NCI-H187 (cell line): ENCODE measurements at regions not wholly inside any gene's neighbourhood (a gene's known extent, or its start where the extent isn't known, plus 50 kb on each side); places are given as distances from the start of the nearest gene placed in this dataset.

Experiments used
- DNase-seq, 2 experiments: peaks; one replicate each; lab custom pipeline; 2025; lab: John Stamatoyannopoulos, UW

DNA sequence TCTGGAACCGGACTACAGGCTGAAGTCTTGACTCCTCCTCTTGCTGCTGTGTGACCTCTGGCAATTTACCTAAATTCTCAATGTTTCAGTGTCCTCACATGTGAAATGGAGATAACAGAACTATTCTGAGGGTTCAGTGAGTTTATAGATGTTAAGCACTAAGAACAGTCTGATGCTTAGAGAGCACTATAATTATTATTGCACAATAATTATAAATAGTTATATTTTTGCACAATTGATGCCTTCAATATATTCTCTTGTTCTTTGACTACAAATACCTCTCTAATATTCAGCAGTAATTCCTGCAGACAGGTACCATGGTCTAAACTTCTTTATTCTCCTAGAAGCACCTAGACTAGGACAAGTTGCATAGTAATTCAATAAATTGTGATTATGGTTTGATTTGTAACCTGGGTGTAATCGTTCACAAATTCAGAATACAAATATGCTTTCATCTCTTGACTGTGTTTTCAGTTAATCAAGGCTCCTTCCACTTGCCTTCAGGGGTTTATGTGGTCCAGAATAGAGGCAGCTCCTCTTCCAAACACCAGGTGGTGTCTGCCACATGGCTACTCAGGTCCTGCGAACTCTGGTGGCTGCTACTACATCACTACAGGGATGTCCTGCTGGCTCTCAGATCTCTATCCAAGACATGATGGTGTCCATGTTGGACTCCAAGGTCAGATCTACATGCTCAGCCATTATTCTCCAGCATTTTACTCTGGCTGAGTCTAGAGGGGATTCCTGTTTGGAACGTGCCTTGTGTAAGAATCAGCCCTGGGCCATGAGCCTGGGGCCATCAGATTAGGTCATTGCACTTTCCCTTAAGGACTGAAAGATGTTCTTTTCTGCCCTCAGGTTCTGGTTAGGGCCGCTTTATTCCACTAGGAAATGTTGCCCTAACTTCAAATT is 103.4 kb downstream of the QRFPR start:
- DNase-seq: no peak

DNA sequence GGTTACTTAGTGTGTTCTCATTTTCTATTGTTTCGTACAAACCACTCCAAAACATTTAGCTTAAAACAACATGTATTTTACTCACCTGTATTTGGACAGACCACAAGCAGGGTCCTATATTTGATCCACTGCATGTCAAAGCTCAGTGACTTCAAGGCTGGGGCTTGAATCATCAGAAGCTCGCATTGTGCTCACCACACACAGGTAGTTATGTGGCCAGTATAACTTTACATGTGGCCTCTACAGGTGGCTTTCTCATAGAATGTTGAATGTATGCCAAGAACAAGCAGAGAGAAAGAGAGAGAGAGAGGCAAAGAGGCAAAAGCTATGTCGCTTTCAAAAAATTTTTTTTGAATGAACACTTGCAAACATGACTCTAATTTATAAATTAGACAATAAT is 107.6 kb downstream of the QRFPR start:
- DNase-seq: no peak

DNA sequence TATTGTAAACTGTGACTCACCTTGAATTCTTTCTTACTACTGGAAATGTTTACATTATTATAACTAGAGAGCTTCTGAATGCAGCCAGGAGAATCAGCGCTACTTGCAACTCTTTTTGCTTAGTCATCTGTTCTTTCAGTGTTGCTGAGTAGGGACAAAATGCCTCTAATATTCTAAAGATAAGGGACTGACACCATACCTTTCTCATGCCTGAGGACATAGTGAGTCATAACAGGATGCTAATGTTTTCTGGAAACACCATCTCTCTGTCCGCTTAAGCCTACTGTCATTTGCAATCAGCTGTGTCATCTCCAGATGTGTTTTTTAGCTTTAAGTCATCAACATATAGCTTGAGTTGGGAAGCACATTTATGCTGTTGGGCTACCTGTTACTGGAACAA is 108.3 kb downstream of the QRFPR start:
- DNase-seq: no peak

DNA sequence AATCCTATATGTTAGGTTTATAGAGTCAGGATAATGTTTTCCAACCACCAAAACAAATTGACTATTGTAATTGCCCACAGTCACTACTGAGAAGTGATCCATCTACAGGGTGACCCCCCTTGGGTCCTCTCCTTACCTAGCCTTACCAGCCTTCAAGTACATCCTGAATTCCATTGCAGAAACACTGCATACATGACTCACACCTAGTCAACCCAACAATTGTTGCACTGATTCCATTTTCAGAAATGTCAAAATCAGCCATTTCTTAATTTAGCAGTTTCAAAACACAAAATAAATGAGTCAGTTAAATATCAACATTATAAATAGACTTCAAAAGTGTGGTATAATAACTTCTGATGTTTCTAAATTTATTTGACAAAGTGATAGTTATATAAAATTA is 106.3 kb upstream of the TNIP3 start:
- DNase-seq: no peak

DNA sequence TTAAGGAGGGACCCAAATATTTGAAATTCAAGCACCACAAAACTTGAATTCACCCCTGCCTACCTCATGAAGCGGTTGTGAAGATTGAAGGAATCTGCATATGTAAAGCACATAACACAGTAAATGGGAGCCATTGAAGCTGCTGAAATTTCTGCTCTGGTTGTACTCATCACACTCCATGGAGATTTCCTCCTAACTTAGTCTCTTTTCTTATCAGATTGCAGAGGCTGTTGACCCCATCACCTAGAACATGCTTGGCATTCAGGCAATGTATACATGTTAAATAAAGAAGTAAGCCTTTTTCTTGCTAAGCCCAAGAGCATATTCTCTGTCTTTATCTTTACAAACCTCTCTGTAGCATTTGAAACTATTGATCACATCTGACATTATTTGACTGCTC is 104.9 kb upstream of the TNIP3 start:
- DNase-seq: no peak

DNA sequence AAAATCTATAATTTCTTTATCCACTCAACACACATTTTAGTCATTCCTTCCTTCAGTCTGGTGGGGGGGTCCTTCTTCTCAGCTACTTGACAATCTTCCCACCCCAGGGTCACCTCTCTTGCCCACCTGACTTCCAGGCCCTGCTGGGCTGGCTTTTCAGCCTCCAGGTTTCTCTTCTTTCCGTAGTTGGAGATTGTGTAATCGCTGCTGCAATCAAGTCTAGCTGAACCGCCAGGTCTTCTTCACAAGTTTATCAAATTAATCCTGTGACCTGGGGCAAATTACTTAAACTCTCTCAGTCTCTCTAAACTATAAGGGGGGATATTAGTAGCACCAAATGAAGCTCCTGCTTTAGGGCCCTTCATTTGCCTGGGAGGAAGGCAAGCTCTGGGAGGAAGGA is 102.9 kb upstream of the TNIP3 start:
- DNase-seq: no peak

DNA sequence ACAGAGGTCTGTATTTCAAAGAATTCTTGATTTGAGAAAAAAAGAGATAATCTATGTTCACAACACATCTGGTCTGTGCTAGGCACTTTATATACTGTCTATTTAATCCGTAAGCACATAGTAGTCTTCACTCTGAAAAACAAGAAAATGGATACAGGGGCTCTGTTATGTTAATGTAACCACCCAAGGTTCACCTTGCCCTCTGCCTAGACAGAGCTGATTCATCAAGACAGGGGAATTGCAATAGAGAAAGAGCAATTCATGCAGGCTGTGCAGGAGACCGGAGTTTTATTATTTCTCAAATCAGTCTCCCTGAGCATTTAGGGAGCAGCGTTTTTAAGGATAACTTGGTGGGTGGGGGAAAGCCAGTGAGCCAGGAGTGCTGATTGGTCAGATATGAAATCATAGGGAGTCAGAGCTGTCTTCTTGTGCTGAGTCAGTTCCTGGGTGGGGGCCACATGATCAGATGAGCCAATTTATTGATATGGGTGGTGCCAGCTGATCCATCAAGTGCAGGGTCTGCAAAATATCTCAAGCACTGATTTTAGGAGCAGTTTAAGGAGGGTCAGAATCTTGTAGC is 92.9 kb upstream of the TNIP3 start:
- DNase-seq: no peak

DNA sequence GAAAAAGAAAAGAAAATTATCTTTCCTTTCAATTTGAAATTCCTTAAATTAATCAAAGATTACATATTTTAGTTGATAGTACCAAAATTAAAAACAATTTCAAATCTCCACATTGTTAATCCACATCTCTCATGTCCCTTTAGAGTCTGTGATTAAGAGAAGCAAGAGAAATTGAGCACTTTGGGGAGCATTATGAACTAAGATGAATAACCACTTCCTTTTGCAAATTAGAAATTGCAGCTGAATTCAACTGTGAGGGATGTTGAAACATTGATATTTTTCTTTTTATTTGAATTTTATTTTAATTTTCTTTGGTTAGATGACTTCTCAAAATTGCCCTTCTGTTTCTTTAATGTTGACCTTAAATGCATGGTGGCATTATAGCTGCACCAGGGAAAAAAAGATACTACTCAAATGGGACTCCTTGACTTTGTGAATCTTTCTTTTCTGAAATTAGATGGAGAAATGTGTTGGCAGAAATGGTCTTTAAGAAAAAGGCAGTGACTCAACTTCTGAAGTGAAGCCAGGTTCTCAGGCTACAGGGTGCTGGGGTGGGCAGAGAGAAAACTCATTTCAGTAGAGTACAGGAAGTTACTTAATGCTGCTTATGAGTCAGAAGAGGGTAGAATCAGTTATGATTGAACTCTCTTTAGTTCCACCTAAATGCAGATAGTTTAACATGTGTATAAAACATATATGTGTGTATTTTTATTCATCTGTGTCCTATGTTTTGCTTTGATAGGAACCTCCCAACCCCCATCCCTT is 92.0 kb upstream of the TNIP3 start:
- no peak for DNase-seq

DNA sequence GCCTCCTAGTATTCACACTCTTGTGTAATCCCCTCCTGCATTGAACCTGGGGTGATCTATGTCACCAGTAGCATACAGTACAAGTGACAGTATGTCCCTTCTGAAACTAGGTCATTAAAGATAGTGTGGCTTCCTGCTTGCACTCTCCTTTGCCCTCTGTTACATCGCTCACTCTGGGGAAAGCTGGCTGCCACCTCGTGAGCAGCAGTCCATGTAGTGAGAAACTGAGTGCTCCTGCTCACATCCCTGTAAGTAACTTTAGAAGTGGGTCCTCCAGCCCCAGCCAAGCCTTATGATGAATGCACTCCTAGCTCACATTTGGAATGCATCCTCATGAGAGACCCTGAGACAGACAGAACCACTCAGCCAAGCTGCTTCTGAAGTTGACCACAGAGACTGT is 89.8 kb upstream of the TNIP3 start:
- no peak for DNase-seq

DNA sequence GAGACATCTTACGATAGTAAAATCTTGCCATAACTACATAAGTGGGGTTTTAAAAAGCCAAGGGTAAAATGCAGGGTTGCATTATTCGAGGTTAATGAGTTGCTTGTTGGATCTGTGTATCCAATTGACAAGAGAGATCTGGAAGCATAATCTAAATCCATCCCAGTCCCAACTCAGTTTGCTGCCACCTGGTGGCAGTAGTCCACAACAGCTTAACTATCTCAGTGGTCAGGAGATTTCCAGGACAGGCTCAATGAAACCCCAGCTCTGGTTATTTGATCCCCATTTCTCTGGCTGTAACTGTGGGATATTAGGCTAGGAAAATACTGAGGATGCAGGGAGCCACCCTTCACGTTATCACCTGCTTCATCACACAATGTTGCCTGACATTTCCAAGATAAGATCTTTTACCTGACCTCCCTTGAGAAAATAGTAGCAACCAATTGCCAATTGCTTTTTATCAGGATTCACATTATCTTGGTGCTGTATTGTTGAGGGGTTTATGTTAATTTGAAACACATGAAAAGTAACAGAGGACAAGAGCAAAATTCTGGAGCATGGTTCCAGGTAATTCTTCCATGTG is 88.2 kb upstream of the TNIP3 start:
- peak; percentile 2 to 9 for DNase-seq

DNA sequence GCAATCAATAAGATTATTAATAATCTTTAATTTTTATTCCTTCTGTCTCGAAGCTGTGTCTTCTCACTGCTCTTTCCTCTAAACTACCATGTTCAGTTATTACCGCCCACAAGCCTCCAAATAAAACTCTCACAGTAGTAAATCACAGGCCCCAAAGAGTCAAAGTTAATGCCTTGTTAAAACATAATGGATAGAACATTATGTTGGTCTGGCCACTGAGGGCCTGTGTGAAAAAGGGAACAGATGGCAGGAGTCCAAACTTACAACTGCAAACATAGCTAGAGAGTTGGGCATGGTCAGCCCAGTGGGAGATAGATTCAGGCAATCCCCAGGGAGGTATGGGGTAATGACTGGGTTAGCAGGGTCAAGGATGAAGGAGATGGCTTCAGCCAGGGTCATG is 84.6 kb upstream of the TNIP3 start:
- DNase-seq: no peak

DNA sequence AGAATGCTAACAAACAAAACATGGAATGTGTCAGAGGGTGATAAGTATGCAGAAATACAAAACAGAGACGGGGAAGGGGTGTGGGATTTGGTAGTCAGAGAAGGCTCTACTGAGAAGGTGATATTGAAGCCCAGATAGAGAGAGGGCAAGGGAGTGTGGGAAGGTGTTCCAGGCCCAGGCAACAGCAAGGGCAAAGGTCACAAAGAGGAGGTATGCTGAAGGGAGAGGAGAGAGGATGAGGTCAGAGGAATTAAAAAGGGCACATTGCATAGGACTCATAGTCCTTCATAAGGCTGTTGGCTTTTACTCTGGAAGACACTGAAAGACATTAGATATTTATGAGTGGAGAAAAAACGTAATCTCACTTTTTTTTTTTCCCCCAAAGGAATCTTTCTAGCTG is 82.6 kb upstream of the TNIP3 start:
- no peak for DNase-seq

DNA sequence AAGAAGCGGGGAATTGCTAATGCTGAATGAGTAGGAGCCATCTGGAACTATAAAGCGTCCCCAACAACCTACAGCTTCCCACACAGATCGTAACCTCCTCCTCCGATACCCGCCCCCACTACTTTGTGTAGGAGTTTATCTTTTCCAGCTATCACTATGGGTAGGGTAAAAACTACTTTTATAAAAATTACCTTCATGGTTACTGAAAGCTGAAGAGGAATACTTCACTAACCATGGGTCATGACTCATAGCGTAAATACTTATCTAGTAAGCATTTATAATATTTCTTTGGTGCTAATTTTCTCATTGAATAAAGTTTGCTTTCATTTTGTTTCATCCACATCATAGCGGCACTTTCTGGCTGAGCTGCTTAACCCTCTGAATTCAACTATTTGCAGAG is 79.4 kb upstream of the TNIP3 start:
- DNase-seq: no peak

DNA sequence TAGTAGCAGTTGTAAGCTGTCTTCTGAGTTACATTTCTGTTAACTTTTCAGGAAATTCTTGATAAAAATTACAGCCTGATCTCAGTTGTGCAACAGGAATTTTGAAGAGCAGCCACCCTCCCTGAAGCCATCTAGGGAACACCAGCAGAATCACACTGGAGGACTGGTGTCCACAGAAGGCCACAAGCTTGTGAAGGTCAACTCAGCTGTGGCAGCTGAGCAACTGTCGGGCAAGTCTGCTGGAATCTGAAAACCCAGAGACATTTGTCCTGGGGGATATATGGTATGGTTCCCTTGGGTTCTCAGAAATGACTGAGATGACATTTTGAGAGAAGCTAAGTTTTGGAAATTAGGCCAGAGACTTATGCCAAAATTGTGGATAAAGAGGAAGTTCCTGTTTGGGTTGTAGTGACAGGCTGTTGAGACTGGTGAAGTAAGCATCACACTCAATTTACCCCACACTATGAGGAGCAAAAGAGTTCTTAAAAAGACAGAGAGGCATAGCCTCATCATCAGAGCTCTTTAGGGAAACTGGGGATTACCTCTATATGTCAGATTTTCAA is 78.1 kb upstream of the TNIP3 start:
- DNase-seq: no peak

DNA sequence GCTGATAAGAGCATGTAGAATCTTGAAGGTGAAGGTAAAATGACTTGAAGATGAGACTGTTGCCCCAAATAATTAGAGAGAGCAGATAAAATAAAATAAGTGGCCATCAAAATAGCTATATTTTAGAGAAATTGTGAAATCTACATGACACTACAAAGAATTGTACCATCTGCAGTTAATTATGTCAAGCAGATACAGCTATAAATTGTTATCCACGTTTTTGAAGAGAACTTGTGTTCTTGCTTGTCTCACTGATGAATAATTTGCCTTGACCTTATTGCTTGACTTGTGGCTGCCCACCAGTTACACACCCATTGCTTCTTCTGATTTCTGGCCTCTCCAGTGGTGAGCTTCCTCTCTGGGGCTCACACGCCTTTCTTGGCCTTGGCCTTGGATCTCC is 75.8 kb upstream of the TNIP3 start:
- no peak for DNase-seq

DNA sequence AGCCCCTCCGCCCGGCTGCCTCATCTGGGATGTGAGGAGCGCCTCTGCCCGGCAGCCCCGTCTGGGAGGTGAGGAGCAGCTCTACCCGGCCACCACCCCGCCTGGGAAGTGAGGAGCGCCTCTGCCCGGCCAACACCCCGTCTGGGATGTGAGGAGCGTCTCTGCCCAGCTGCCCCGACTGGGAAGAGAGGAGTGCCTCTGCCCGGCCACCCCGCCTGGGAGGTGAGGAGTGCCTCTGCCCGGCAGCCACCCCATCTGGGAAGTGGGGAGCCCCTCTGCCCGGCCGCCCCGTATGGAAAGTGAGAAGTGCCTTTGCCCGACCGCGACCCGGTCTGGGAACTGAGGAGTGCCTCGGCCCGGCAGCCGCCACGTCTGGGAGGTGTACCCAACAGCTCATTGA is 74.3 kb upstream of the TNIP3 start:
- DNase-seq: no peak

DNA sequence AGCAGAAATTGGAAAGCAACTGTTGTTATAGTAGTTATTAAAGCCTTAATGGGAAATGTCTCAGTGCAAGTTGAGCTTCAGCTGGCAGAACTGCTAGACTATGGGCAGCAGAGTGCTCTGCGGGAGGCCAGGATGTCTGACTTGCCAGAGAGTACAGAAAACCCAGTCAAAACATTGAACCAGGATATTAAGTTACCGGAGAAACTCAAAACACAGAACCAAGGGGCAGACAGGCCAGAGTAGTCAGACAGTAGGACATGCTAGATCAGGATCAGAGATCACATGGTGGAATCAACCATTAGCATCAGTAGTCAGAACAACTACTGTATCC is 72.9 kb upstream of the TNIP3 start:
- no peak for DNase-seq

DNA sequence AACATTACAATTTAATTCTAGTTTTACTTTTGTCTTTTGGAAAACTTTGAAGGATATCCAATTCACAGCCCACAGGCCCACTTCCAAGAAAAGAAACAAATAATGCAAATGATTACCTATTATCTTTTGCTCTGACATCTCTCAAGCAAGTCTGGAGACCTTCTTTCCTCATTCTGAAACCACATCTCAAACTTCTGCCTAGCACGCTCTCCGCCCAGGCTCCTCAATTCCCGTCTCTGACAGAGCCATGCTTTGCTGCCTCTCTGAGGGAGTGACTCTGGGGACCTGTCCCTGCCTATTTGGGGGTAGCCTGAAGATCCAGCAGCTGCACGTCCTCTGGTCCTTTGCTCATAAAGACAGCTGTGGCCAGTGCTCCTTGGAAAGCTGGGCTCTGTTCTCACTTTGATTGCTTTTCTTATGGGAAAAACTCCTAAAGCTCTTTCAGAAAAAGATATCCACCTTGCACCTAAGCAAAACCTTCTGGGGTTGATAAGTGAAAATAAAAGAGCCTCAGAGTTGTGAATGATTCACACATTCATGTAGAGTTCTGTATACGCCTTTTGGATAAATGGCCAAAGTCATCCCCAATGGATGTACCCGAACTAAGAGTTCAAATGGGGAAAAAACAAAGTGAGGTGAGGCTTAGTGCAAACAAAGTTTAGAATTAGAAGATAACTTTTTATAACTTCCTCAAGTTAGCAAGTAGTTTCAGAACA is 72.4 kb upstream of the TNIP3 start:
- DNase-seq: no peak

DNA sequence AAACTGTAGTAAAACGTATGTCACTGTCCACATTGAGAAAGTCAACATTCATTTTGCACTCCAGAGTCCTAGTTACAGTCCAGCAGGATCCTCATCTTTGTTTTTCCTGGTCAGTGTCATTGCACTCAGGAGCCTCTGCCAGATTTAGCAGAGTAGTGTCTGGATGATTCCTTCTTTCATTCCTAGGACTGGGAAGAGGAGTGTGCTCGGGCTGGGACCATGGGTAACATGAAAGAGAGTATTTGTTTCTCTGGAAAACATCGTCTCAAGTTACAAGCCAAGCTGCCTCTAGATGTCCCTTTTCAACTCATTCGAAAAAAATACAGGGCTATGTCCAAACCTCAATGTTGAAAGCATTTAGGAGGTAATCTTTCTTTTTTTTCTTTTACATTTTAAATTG is 69.9 kb upstream of the TNIP3 start:
- DNase-seq: no peak

DNA sequence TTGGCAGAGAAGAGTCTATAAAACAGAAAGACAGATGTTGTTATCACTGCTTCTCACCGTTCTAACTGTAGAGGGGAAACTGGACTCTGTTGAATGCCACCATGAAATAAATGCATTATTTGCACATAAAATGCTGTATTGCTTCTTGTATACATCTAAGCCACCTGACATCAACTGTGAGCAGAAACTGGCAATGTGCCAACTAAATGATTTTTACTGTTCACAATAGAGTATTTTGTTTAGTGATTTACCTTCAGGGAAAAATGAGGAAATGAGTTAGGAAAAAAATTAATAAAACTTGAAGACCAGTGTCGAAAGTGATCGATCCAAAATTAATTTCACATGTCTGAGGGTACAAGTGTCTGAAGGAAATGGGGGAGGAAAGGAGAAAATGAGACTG is 65.9 kb upstream of the TNIP3 start:
- no peak for DNase-seq

DNA sequence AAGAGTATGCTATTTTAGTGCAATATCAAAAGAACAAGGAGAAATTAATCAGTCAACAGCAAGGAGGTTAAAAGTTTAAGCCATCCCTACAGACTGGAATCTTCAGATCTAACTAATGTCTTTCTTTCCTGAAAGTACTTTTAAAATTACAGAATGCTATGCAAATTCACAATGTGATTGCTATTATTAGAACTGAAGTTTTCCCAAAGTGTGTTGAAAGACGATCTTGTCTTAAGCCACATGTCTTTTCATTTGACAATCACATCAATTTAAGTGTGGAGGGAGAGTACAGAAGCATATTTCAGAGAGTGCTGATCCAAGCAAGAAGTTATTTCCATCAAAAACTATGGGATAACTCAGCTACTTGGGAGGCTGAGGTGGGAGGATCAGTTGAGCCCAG is 64.7 kb upstream of the TNIP3 start:
- DNase-seq: no peak

DNA sequence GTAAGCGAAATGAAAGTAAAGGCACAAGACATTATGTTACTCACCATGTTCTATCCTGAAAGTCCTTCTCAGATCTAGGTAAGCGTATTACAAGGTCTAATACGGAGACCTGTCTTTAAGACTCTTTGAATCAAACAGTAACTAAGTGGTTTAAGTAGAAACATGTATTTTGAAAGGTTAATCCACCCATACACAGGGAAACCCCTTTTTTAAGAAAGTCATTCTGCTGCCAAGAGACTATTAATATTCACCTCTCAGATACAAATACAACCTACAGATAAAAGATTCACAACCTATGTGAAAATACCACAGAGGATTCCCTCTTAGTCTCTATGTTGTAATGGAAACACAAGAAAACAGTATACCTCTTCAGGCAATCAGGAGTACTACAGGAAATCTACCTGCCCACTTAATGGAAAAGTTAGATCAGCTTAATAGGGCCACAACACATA is 63.2 kb upstream of the TNIP3 start:
- DNase-seq: no peak
